ENCODE measurements at regions not wholly inside any gene's neighbourhood (a gene's known extent, or its start where the extent isn't known, plus 50 kb on each side); places are given as distances from the start of the nearest gene placed in this dataset.

DNA sequence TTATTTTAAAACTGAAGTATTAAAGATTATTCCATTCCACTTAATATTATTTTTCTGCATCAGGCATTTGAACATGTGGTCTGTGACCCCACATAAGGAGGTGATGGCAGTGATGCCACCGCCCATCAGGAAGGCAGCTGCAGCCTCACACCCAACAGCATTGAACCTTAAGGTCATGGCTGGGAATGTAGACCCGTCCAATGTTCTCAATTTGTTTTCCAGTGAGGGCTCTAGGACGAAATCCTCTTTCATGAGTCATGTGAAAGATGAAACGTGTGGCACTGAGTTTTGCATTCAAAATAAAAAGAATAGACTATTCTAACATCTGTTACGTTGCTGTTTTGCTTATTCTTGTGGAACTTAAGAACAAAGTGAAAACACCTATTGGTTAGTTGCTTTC, 74.5 kb upstream of the ANKRD10 start:
- POLR2A ChIA-PET: no interaction called here
- CTCF ChIA-PET: no interaction called here
- no peak for DNase-seq (ENCODE audit: extremely low spot score)
- no peak for TF ChIP-seq SUZ12 (IDR thresholded peaks at IDR 0.05)
- no peak for TF ChIP-seq CTBP1 (IDR thresholded peaks at IDR 0.05; ENCODE audit: borderline replicate concordance)
- no peak for TF ChIP-seq FOXK2 (IDR thresholded peaks at IDR 0.05)
- TF ChIP-seq NFRKB (IDR thresholded peaks at IDR 0.05): no peak
- TF ChIP-seq BHLHE40 (IDR thresholded peaks at IDR 0.05; ENCODE audit: borderline replicate concordance): no peak
- TF ChIP-seq FOXM1 (IDR thresholded peaks at IDR 0.05; ENCODE audit: borderline replicate concordance): no peak
- TF ChIP-seq HDGF (IDR thresholded peaks at IDR 0.05; ENCODE audit: borderline replicate concordance): no peak
- TF ChIP-seq SP1 (IDR thresholded peaks at IDR 0.05): no peak
- no peak for TF ChIP-seq ELF4 (IDR thresholded peaks at IDR 0.05)
- TF ChIP-seq ARNT (IDR thresholded peaks at IDR 0.05): no peak
- no peak for TF ChIP-seq LEF1 (IDR thresholded peaks at IDR 0.05; ENCODE audit: borderline replicate concordance)
- TF ChIP-seq ZNF384 (IDR thresholded peaks at IDR 0.05): no peak
- no peak for TF ChIP-seq TARDBP (IDR thresholded peaks at IDR 0.05)
- TF ChIP-seq FOXA1 (IDR thresholded peaks at IDR 0.05): no peak
- TF ChIP-seq L3MBTL2 (conservative IDR thresholded peaks at IDR 0.05): no peak
- TF ChIP-seq, protein P1, sequence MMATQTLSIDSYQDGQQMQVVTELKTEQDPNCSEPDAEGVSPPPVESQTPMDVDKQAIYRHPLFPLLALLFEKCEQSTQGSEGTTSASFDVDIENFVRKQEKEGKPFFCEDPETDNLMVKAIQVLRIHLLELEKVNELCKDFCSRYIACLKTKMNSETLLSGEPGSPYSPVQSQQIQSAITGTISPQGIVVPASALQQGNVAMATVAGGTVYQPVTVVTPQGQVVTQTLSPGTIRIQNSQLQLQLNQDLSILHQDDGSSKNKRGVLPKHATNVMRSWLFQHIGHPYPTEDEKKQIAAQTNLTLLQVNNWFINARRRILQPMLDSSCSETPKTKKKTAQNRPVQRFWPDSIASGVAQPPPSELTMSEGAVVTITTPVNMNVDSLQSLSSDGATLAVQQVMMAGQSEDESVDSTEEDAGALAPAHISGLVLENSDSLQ (IDR thresholded peaks at IDR 0.05): no peak

DNA sequence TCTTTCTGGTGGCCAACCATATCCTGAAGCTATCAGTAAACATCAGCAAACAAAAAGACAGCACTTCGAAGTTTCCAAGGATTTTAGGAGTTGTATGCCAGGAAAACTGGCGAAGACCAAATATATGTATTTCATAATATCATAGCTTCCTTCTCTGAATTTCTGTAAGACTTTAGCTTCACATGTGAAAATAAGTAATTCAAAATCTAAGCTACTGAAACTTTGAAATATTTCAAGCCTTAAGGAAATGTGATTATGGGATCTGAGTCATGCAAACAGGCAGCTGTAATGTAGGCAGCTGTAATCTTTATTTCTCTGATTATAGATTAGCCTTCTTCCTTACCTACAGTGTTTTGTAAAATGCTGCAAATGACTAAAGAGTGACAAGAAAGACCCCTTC, 70.7 kb upstream of the ANKRD10 start:
- CTCF ChIA-PET: no interaction called here
- DNase-seq (ENCODE audit: extremely low spot score): no peak
- POLR2A ChIA-PET: no interaction called here
- TF ChIP-seq L3MBTL2 (conservative IDR thresholded peaks at IDR 0.05): no peak

DNA sequence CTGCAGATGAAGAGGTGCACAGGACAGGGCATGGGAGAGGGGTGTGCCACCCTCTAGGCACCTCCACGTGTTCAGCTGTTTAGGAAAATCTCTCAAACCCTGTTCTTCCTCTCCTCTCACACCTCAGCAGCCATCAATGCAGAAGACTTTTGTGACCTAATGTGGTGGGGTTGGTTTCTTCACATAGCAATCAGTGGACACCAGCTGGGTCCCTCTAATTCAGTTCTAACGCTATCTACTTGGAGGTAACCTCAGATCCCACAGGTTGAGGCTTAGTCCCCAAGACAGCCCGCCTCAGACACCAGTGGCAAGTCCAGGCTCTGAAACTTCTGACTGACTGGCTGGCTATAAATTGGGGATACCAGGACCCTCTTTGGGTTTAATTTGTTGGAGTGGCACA, 69.9 kb upstream of the ANKRD10 start:
- ChIA-PET POLR2A (no interaction called here), CTCF (no interaction called here)
- TF ChIP-seq FOXK2 (IDR thresholded peaks at IDR 0.05) (no peak), FOXM1 (IDR thresholded peaks at IDR 0.05; ENCODE audit: borderline replicate concordance) (no peak), CTBP1 (IDR thresholded peaks at IDR 0.05; ENCODE audit: borderline replicate concordance) (no peak), ELF4 (IDR thresholded peaks at IDR 0.05) (no peak), HDGF (IDR thresholded peaks at IDR 0.05; ENCODE audit: borderline replicate concordance) (no peak), SUZ12 (IDR thresholded peaks at IDR 0.05) (no peak), FOXA1 (IDR thresholded peaks at IDR 0.05) (no peak), SP1 (IDR thresholded peaks at IDR 0.05) (no peak), NFRKB (IDR thresholded peaks at IDR 0.05) (no peak), ARNT (IDR thresholded peaks at IDR 0.05) (no peak), BHLHE40 (IDR thresholded peaks at IDR 0.05; ENCODE audit: borderline replicate concordance) (no peak), L3MBTL2 (conservative IDR thresholded peaks at IDR 0.05) (no peak), TARDBP (IDR thresholded peaks at IDR 0.05) (no peak), LEF1 (IDR thresholded peaks at IDR 0.05; ENCODE audit: borderline replicate concordance) (no peak)
- TF ChIP-seq, protein P1 (IDR thresholded peaks at IDR 0.05): no peak
- DNase-seq (ENCODE audit: extremely low spot score): no peak

DNA sequence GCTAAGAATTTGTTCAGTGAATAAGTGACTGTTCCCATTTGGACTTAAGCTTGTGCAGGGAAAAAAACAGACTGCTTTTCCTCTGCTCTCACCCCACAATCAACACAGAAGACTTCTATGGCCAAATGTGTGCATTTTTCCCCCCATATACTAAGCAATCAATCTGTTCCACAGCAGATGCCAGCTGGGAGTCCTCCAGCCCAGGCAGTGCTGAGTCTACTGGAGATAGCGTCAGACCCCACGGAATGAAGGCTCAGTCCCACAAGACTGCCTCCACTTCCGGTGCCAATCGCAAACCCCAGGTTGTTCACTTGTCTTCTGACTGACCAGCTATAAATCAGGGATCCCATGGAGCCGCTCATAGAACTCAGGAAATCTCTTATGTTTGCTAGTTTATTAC, 69.5 kb upstream of the ANKRD10 start:
- ChIA-PET POLR2A (no interaction called here), CTCF (no interaction called here)
- DNase-seq (ENCODE audit: extremely low spot score): no peak
- no peak for TF ChIP-seq SUZ12 (IDR thresholded peaks at IDR 0.05)
- TF ChIP-seq ELF4 (IDR thresholded peaks at IDR 0.05): no peak
- no peak for TF ChIP-seq NFRKB (IDR thresholded peaks at IDR 0.05)
- no peak for TF ChIP-seq ZNF384 (IDR thresholded peaks at IDR 0.05)
- TF ChIP-seq L3MBTL2 (conservative IDR thresholded peaks at IDR 0.05): no peak
- TF ChIP-seq, protein P1 (IDR thresholded peaks at IDR 0.05): no peak
- TF ChIP-seq FOXK2 (IDR thresholded peaks at IDR 0.05): no peak
- no peak for TF ChIP-seq TARDBP (IDR thresholded peaks at IDR 0.05)
- no peak for TF ChIP-seq ARNT (IDR thresholded peaks at IDR 0.05)
- TF ChIP-seq FOXA1 (IDR thresholded peaks at IDR 0.05): no peak
- TF ChIP-seq BHLHE40 (IDR thresholded peaks at IDR 0.05; ENCODE audit: borderline replicate concordance): no peak
- no peak for TF ChIP-seq LEF1 (IDR thresholded peaks at IDR 0.05; ENCODE audit: borderline replicate concordance)

DNA sequence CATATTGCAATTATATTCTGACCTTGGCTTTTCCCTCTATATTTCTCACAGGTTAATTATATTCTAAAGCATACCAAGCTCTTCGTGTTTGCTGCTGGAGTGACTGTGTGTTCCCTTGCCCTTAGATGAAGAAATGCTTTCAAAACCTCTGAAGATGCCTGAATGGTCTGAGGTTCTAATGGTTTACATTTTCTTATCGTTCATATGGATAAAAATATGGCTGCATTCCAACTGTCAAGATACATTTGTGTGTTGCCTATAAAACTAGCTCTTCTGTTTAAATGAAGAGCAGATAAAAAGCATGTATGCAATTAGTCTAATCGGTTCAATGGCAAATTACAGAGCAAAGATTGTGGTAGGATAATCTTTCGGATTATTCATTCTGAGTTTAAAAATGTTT, 68.4 kb upstream of the ANKRD10 start:
- ChIA-PET POLR2A (no interaction called here), CTCF (no interaction called here)
- TF ChIP-seq HDGF (IDR thresholded peaks at IDR 0.05; ENCODE audit: borderline replicate concordance) (no peak), ARNT (IDR thresholded peaks at IDR 0.05) (no peak), TARDBP (IDR thresholded peaks at IDR 0.05) (no peak), SP1 (IDR thresholded peaks at IDR 0.05) (no peak), LEF1 (IDR thresholded peaks at IDR 0.05; ENCODE audit: borderline replicate concordance) (no peak), FOXK2 (IDR thresholded peaks at IDR 0.05) (no peak), ZNF384 (IDR thresholded peaks at IDR 0.05) (no peak), FOXA1 (IDR thresholded peaks at IDR 0.05) (no peak), NFRKB (IDR thresholded peaks at IDR 0.05) (no peak), CTBP1 (IDR thresholded peaks at IDR 0.05; ENCODE audit: borderline replicate concordance) (no peak), ELF4 (IDR thresholded peaks at IDR 0.05) (no peak), BHLHE40 (IDR thresholded peaks at IDR 0.05; ENCODE audit: borderline replicate concordance) (no peak), L3MBTL2 (conservative IDR thresholded peaks at IDR 0.05) (no peak), FOXM1 (IDR thresholded peaks at IDR 0.05; ENCODE audit: borderline replicate concordance) (no peak), SUZ12 (IDR thresholded peaks at IDR 0.05) (no peak)
- TF ChIP-seq, protein P1 (IDR thresholded peaks at IDR 0.05): no peak
- DNase-seq (ENCODE audit: extremely low spot score): no peak

DNA sequence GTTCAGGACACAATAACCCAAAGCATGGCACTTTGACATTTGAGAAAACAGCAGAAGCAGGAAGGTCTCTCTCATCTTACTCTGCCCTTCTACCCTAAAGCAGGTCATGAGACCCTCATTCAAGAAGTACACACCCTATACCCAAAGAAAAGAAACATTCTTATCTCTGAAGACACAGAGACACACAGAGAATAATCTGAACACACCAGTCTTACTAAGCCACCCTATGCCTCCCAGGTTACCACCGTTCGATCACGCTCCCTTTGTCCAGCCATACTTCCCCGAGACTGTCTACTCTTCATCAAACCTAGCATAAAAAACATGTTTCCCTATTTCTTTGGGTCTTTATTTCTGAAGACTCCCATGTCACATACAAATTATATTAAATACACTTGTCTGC, 66.5 kb upstream of the ANKRD10 start:
- ChIA-PET CTCF (no interaction called here), POLR2A (no interaction called here)
- no peak for DNase-seq (ENCODE audit: extremely low spot score)
- TF ChIP-seq L3MBTL2 (conservative IDR thresholded peaks at IDR 0.05) (no peak), SP1 (IDR thresholded peaks at IDR 0.05) (no peak), CTBP1 (IDR thresholded peaks at IDR 0.05; ENCODE audit: borderline replicate concordance) (no peak)
- TF ChIP-seq, protein P1 (IDR thresholded peaks at IDR 0.05): no peak

All from HEK293T (cell line).